Heart left ventricle (tissue), 16 donors: ENCODE measurements at regions not wholly inside any gene's neighbourhood (a gene's known extent, or its start where the extent isn't known, plus 50 kb on each side); places are given as distances from the start of the nearest gene placed in this dataset.
"Not testable (repeated sequence)": the region's sequence is repeated elsewhere in the genome, so short reads cannot be mapped to it uniquely, and the experiment has no call there.

Source experiments
- ATAC-seq, 4 donors: fragments of 200-7000 bp; cut with Tn5 transposase; one replicate each; pipeline ENCODE4 v1.9.1; 2020 to 2022; ENCODE audit warnings: moderate library complexity in 4 of 4, mild to moderate bottlenecking in 3 of 4, moderate number of reproducible peaks in 1 of 4
- DNase-seq, 5 donors: peaks; one replicate each; pipeline ENCODE4 v3.0.0-alpha.2; 2020
- H3K27ac ChIP-seq, 12 donors: fragments of 200-600 bp; sonication (generic) in 4 of 12; one replicate each; pipeline versions ENCODE4 v1.5.0 to v1.8.0; 2016 to 2022; ENCODE audit warnings: mild to moderate bottlenecking in 2 of 12
- H3K27me3 ChIP-seq, 9 donors: fragments of 200-600 bp; sonication (generic) in 2 of 9; one replicate each; pipeline versions ENCODE4 v1.5.1 to v1.8.0; 2016 to 2022; ENCODE audit warnings: mild to moderate bottlenecking in 3 of 9
- H3K36me3 ChIP-seq, 9 donors: fragments of 200-600 bp; sonication (generic) in 2 of 9; one replicate each; pipeline versions ENCODE4 v1.5.0 to v1.8.0; 2018 to 2022; ENCODE audit warnings: mild to moderate bottlenecking in 2 of 9
- H3K4me1 ChIP-seq, 12 donors: fragments of 200-600 bp; sonication (generic) in 4 of 12; one replicate each; pipeline versions ENCODE4 v1.5.0 to v1.8.0; 2016 to 2022; ENCODE audit warnings: mild to moderate bottlenecking in 3 of 12
- H3K4me3 ChIP-seq, 12 donors: fragments of 200-600 bp; sonication (generic) in 4 of 12; one replicate each; pipeline versions ENCODE4 v1.5.0 to v1.8.0; 2017 to 2022; ENCODE audit warnings: mild to moderate bottlenecking in 9 of 12, moderate library complexity in 4 of 12
- H3K9me3 ChIP-seq, 12 donors: fragments of 200-600 bp; sonication (generic) in 4 of 12; one replicate each; pipeline versions ENCODE4 v1.5.0 to v1.8.0; 2016 to 2022; ENCODE audit warnings: mild to moderate bottlenecking in 1 of 12
- CTCF ChIP-seq, 12 donors: fragments of 200-600 bp; sonication (generic) in 4 of 12; IDR thresholded peaks; one replicate each; pipeline versions ENCODE4 v1.5.0 to v1.8.0; 2018 to 2022; ENCODE audit warnings: antibody characterized with exemption in 12 of 12, mild to moderate bottlenecking in 5 of 12
- POLR2A ChIP-seq, 2 donors: fragments of 450-650 bp; IDR thresholded peaks; one replicate each; pipeline ENCODE4 v1.6.1; 2017; ENCODE audit warnings: antibody characterized with exemption in 2 of 2, mild to moderate bottlenecking in 2 of 2, moderate library complexity in 2 of 2
- WGBS, 4 donors: extraction: QIAGEN DNeasy Blood & Tissue Kit in 2 of 4; methylation state at CpG; one replicate each; pipeline versions ENCODE4 v1.1.5 to v1.1.7; 2013 to 2018; 5-methylcytosine and 5-hydroxymethylcytosine counted together
- intact Hi-C, 10 donors: fragments of 100-400 bp; cut with DNase I; formaldehyde crosslinking; loops; one replicate each; pipeline versions ENCODE4 v1.11.1 to v1.14.2; 2022
- donor health status: ischemic (EF 13 %, LVEDD 7.1; RV severe dilation, severe dysfunction).
- donor health status: healthy with polysubstance abuse.
- donor health status: DM: no; HTN: yes; CAD: no.
- donor health status: DM: no; HTN: no; CAD: no.
- donor health status: ischemic (EF 25% LVEDD 6.9; RV normal size, moderate dysfunction).
- donor health status: ischemic (EF 25% LVEDD 5.7; RV mildly dilated, moderate dysfunction).
- donor health status: healthy.
- donor health status: DM: yes; HTN: yes; CAD: no.
- donor health status: ischemic (EF 35%, LVEDD 5.7; RV mildly dilated, moderate dysfunction).
- donor health status: nonischemic (EF 11% LVEDD 7.7; RV severe dilation, severe dysfunction).
- donor health status: DM: yes; HTN: yes; CAD: no.
- donor health status: PGD.
- donor health status: ischemic (EF 29% LVEDD 5.4; RV normal size, mild dysfunction).
- donor health status: nonischemic (EF 23%, LVEDD 6.1; RV moderate dilation, normal function).

GRCh38 chr16:24652209-24652712 lies 77.2 kb upstream of the TNRC6A start:
- no peaks in the 10 kb centered on the region for H3K36me3 ChIP-seq
- no peak for TF ChIP-seq POLR2A (IDR thresholded peaks at IDR 0.05)
- no peak for TF ChIP-seq CTCF (IDR thresholded peaks at IDR 0.05)
- 79 to 87% (median 85%) methylated on average over 4 of the region's 4 CpGs for WGBS, 4 donors
- no peak for DNase-seq
- H3K4me3 ChIP-seq, result no peak overlapping the region
- no peaks in the 10 kb centered on the region for H3K9me3 ChIP-seq
- H3K4me1 ChIP-seq, result no peaks in the 10 kb centered on the region
- H3K27me3 ChIP-seq, result no peaks in the 10 kb centered on the region
- intact Hi-C loops, result no loop called here
- no peak overlapping the region for H3K27ac ChIP-seq
- no peak for ATAC-seq

DNA sequence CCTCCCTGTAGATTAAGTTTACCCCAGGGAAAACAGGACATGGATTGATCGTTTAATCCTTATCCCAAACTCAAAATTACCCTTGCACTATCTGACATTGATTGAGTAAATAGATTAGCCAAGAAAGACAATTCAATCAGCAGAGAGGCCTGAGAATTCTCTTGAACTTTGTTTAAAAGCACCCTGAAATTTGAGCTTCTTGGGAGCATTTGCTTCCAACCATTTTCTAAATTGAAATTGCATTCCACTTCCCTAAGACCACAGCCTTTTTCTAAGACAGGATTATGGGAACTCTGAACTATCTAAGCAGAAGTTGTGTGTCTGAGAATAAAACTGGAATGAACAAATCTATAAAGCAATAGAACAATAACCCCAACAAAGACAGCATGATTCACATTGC lies 76.6 kb upstream of the TNRC6A start:
- TF ChIP-seq CTCF (IDR thresholded peaks at IDR 0.05) (no peak), POLR2A (IDR thresholded peaks at IDR 0.05) (no peak)
- intact Hi-C loops, result no loop called here

GRCh38 chr16:24653725-24654124 lies 75.7 kb upstream of the TNRC6A start:
- intact Hi-C loops, result no loop called here
- no peak for ATAC-seq
- no peak for DNase-seq
- Histone ChIP-seq H3K27me3 (no peaks in the 10 kb centered on the region), H3K27ac (no peak overlapping the region), H3K9me3 (no peaks in the 10 kb centered on the region), H3K4me1 (no peaks in the 10 kb centered on the region), H3K4me3 (no peak overlapping the region), H3K36me3 (no peaks in the 10 kb centered on the region)
- WGBS, 4 donors, result 79 to 95% (median 92%) methylated on average over 4 of the region's 4 CpGs
- TF ChIP-seq POLR2A (IDR thresholded peaks at IDR 0.05) (no peak), CTCF (IDR thresholded peaks at IDR 0.05) (no peak)

More for the DNA sequence above, 76.6 kb upstream of the TNRC6A start:
- WGBS, 4 donors, result 12 to 32% (median 24%) methylated on average over 1 of the region's 1 CpG
- DNase-seq (no peak), ATAC-seq (no peak)
- Histone ChIP-seq H3K9me3 (no peaks in the 10 kb centered on the region), H3K27me3 (no peaks in the 10 kb centered on the region), H3K4me1 (no peaks in the 10 kb centered on the region), H3K36me3 (no peaks in the 10 kb centered on the region), H3K27ac (no peak overlapping the region), H3K4me3 (no peak overlapping the region)

DNA sequence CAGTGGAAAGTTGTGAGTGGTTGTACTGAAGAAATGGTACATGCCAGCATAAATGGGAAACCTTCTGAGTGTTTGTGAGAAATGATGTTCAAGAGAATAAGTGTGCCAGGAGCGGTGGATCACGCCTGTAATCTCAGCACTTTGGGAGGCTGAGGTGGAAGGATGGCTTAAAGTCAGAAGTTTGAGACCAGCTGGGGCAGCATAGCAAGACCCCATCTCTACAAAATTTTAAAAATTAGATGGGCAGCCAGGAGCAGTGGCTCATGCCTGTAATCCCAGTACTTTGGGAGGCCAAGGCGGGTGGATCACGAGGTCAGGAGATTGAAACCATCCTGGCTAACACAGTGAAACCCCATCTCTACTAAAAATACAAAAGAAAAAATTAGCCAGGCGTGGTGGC lies 63.5 kb upstream of the TNRC6A start:
- H3K27me3 ChIP-seq, H3K27ac ChIP-seq, intact Hi-C loops, H3K4me3 ChIP-seq, H3K9me3 ChIP-seq, ATAC-seq, H3K36me3 ChIP-seq, DNase-seq: not testable (repeated sequence)
- WGBS, 4 donors, result 92 to 97% (median 94%) methylated on average over 5 of the region's 5 CpGs
- peaks cover 0 to 18% (median 3%) of the 10 kb centered on the region in 12 donors for H3K4me1 ChIP-seq

GRCh38 chr16:24667244-24667764 lies 62.1 kb upstream of the TNRC6A start:
- DNase-seq, result no peak
- 80 to 91% (median 87%) methylated on average over 4 of the region's 4 CpGs for WGBS, 4 donors
- ATAC-seq, result no peak
- Histone ChIP-seq H3K36me3 (no peaks in the 10 kb centered on the region), H3K4me3 (no peak overlapping the region), H3K27me3 (peaks cover 0 to 7% (median 0%) of the 10 kb centered on the region in 9 donors), H3K27ac (no peak overlapping the region), H3K4me1 (peaks cover 0 to 20% (median 5%) of the 10 kb centered on the region in 12 donors), H3K9me3 (no peaks in the 10 kb centered on the region)
- TF ChIP-seq CTCF (IDR thresholded peaks at IDR 0.05) (no peak), POLR2A (IDR thresholded peaks at IDR 0.05) (no peak)
- intact Hi-C loops, result no loop called here
